Activated naive CD4-positive, alpha-beta T cell treated with Interleukin-2 at 50 U/mL for 16 hours (primary cell): ENCODE measurements at regions not wholly inside any gene's neighbourhood (a gene's known extent, or its start where the extent isn't known, plus 50 kb on each side); places are given as distances from the start of the nearest gene placed in this dataset.

ENCODE experiments used
- DNase-seq: peaks from one replicate; pipeline ENCODE4 v3.0.0-alpha.2; 2020

- no peak for DNase-seq
Observed at GRCh38 chr4:14596028-14596427, 406.3 kb upstream of the CPEB2 start.

GRCh38 chr4:14596437-14596836 lies 405.8 kb upstream of the CPEB2 start:
- DNase-seq: no peak

GRCh38 chr4:14596904-14597303 lies 405.4 kb upstream of the CPEB2 start:
- no peak for DNase-seq

GRCh38 chr4:14602206-14602605 lies 400.1 kb upstream of the CPEB2 start:
- DNase-seq: no peak

- DNase-seq: no peak
Observed at GRCh38 chr4:14607001-14607400, 395.3 kb upstream of the CPEB2 start.

- no peak for DNase-seq
Observed at GRCh38 chr4:14607578-14607977, 394.7 kb upstream of the CPEB2 start.

- no peak for DNase-seq
Observed at GRCh38 chr4:14608630-14609029, 393.7 kb upstream of the CPEB2 start.

GRCh38 chr4:14614840-14615239 lies 387.4 kb upstream of the CPEB2 start:
- DNase-seq: no peak

- no peak for DNase-seq
Observed at GRCh38 chr4:14615671-14616070, 386.6 kb upstream of the CPEB2 start.

- DNase-seq: no peak
Observed at GRCh38 chr4:14620567-14621141, 381.6 kb upstream of the CPEB2 start.

- no peak for DNase-seq
Observed at GRCh38 chr4:14621731-14622463, 380.4 kb upstream of the CPEB2 start.

GRCh38 chr4:14627038-14627437 lies 375.2 kb upstream of the CPEB2 start:
- DNase-seq: no peak

GRCh38 chr4:14631806-14632440 lies 370.4 kb upstream of the CPEB2 start:
- no peak for DNase-seq

GRCh38 chr4:14636563-14636962 lies 365.7 kb upstream of the CPEB2 start:
- DNase-seq: no peak

- no peak for DNase-seq
Observed at GRCh38 chr4:14640476-14640875, 361.8 kb upstream of the CPEB2 start.

GRCh38 chr4:14641871-14642270 lies 360.4 kb upstream of the CPEB2 start:
- DNase-seq: no peak

- no peak for DNase-seq
Observed at GRCh38 chr4:14644580-14645282, 357.6 kb upstream of the CPEB2 start.

GRCh38 chr4:14646831-14647230 lies 355.4 kb upstream of the CPEB2 start:
- no peak for DNase-seq

GRCh38 chr4:14650127-14650526 lies 352.2 kb upstream of the CPEB2 start:
- DNase-seq: no peak

- DNase-seq: no peak
Observed at GRCh38 chr4:14652522-14652921, 349.8 kb upstream of the CPEB2 start.

- no peak for DNase-seq
Observed at GRCh38 chr4:14653338-14653737, 348.9 kb upstream of the CPEB2 start.

GRCh38 chr4:14659286-14659685 lies 343.0 kb upstream of the CPEB2 start:
- no peak for DNase-seq

GRCh38 chr4:14667624-14668151 lies 334.6 kb upstream of the CPEB2 start:
- no peak for DNase-seq

- DNase-seq: no peak
Observed at GRCh38 chr4:14668296-14668695, 334.0 kb upstream of the CPEB2 start.
